NCI-H82 treated with DMSO at 0.1 percent for 48 hours (cell line): ENCODE measurements at regions not wholly inside any gene's neighbourhood (a gene's known extent, or its start where the extent isn't known, plus 50 kb on each side); places are given as distances from the start of the nearest gene placed in this dataset.

Source experiments
- DNase-seq: peaks from one replicate; lab custom pipeline; 2025; ENCODE audit not compliant: unreplicated experiment; lab: John Stamatoyannopoulos, UW

DNA sequence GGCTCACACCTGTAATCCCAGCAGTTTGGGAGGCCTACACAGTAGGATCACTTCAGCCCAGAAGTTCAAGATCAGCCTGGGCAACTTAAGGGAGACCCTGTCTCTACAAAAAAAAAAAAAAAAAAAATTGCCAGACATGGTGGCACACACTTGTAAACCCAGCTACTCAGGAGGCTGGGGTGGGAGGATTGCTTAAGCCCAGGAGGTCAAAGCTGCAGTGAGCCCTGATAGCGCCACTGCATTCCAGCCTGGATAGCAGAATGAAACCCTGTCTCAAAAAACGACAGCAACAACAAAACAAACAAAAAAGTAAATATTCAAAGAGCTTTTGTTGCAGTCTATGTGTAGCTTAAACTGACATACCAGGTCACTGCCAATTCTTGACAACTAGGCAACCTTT lies 63.1 kb upstream of the TANK start:
- no peak for DNase-seq

DNA sequence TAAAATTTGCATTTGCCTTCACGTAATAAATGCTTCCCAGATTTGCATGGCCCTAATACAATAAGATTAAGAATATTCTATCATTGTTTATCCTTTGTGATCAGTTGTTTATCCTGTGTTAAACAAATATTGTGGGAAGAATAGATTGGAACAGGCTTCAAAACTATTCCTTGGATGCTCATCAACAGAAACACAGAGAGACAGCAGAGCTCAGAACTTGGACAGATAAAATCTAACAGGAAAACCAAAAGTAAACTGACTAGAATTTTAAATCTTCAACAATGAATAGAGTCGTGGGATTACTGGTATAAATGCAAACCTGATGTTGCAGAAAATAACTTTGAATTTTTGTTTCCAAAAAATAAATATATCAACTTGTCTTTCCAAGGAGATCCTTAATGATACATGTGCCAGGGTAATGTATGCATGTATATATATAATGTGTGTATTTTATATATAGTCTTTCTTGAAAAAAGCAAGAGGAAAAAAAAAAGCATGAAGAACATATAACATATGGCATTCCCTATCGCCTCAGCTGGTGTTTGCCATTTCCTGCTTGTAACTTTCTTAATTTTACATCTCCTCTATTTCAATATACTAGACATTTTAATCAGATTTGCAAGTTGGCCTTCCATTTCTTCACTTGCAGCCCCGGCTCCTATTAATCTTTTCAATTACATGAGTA lies 59.9 kb upstream of the TANK start:
- no peak for DNase-seq

DNA sequence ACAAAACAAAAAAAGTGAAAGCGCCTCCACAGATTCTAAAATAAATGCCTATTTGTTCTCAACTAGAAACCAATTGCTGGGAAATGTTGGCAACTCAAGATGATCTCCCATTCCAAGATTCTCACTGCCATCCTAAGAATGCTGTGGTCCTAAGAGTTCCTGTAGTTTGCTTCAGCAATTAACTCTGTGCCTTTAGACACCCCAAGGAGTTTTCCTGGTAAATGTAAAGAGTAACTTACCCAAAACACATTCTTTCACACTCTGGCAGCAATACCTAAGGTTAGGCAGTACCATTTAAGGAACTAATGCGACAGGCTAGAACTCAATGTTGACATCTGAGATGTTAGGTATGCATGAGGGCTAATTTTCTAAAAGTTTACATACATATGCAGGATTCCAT lies 58.8 kb upstream of the TANK start:
- no peak for DNase-seq

DNA sequence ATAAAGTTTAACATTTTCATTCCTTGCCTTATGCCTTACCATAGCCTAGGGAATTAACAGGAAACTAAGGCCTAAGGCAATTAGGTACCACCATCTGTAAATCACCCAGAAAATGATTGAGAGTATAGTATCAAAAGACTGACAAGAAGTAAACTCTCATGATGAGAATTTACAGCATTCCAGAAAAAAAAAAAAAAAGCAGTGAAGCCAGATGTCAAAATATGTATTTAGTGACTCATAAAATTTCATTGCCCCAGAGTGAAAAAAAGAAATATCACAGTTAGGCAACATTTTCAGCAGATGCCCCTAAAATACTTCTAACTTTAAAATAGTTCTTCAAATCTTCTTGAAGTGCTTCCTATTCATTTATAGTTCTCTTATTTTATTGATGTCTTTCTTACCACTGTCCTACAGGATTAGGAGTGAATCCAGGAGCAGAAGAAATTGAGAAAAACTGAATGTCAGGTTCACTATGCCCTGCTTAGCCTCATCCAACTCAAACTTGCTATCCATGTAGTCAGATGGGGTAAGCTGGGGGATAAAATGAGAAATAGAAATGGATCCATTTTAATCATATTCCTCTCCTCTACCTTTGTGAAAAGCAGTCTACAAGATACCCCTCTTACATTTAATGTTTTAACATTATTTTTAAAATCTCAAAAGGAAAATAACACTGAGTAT lies 57.3 kb upstream of the TANK start:
- DNase-seq, result no peak

DNA sequence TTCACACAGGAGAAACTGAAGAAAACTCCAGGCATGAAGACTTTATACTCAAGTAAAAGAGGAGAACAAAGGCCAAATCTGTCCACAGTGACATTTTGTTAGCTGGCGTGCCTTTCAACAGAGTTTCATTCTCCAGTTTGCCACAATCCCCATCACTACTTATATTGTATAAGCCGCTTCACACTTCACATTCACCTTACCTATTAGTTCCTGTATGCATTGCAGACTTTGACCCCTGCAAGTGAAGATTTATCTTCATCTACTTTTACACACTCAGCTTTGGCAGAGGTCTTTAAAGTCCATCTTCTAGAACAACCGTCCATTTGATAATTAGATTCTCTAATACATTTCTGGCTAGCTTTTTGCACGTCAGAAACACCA lies 56.8 kb upstream of the TANK start:
- no peak for DNase-seq

DNA sequence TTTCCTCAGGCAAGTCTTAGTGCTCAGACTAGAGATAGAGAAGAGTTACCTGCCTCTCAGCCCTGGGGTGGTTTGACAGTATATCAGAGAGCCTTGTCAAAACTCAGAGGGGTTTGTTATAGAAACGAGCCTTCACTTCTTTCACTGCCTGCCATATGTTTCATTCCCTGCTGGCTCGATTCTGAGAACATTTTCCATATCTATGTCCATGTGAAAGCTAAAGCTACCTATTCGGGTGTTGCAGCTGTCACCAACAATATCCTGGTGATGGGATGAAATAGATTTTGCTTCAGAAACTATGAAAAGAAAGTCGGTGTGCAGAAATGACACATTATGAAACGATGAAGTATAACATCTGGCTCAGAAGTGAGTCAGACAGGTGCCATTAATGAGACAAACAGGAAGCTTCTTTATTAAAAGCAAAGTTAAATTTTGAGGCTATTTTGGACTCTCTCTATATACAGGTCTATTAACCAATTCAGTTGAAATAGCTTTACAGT lies 56.1 kb upstream of the TANK start:
- DNase-seq, result no peak

DNA sequence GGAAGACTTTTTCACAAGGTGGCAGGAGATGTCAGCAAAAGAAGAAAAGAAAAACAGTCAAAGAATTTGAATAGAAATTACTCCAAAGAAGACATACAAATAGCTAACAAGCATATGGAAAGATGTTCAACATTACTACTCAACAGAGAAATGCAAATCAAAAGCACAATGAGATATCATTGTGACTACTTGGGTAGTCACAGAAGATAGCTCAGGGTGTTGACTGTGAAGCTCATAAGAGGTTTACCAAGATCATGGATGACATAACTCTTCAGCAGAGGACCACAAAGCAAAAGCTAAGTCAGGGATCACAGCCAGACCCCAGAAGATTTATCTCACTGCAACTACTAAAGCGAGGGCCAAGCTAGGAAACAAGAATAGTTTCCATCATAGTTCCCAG lies 53.0 kb upstream of the TANK start:
- DNase-seq, result no peak
